ENCODE measurements at regions not wholly inside any gene's neighbourhood (a gene's known extent, or its start where the extent isn't known, plus 50 kb on each side); places are given as distances from the start of the nearest gene placed in this dataset.
A peak's percentile ranks its signal among the peaks of the same experiment; 100 is the strongest.
"Not testable (repeated sequence)": the region's sequence is repeated elsewhere in the genome, so short reads cannot be mapped to it uniquely, and the experiment has no call there.

DNA sequence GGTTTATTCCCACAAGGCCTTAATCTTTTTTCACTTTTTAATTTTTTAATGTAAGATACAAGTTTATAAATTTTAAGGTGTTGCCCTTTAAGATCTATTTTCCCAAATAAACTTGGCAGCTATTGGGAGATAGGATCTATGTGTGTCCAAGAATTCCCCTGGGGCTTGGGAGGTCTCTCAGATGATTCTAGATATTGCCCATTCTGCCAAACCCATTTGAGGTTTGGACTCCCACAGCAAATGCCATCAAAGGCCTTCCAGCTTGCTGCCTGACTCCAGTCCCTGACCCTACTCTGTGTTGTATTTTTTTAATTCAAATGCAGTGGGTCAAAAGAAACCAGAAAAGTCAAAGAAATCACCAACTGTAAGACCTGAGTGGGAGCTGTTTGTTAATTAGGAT is 120.0 kb upstream of the CHRDL1 start:
- H3K9me3 Mint-ChIP-seq (ENCODE audit: low read depth) = no peaks in the 10 kb centered on the region
- intact Hi-C loops (cut with DNase I, micrococcal nuclease) = loop anchor here in 1 of 2 experiments (10.0 kb wide), 1 partner anchor 59 kb away; no protein-coding TSS in a partner anchor
- no peak for ATAC-seq
- H3K36me3 Mint-ChIP-seq (ENCODE audit: low read depth) = no peaks in the 10 kb centered on the region
- H3K27me3 Mint-ChIP-seq = no peaks in the 10 kb centered on the region
- H3K27ac Mint-ChIP-seq = no peak overlapping the region
- POLR2A ChIA-PET = no interaction called here
- H3K4me1 Mint-ChIP-seq = no peaks in the 10 kb centered on the region
- CTCF ChIA-PET = no interaction called here
- DNase-seq = no peak
- H3K4me3 Mint-ChIP-seq = no peak overlapping the region

DNA sequence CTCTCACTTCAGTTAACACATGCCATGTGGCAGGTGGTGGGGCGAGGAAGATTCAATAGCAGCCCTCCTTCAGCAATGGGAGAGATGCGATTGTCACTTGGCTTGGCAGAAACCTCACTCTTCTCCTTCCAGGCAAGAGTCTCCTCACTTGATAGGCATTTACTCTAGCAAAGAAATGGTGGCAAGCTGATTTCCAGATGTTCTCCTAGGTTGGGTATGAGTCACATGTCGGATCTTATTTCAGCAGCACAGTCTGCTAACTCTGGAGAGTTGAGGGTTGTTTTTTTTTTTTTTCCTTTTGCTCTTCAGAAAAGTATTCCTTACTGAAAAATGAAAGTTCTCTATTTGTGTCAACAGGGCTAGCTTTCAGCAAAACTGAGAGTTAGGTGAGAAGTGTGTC is 119.5 kb upstream of the CHRDL1 start:
- intact Hi-C loops (cut with DNase I, micrococcal nuclease) = loop anchor here in 1 of 2 experiments (10.0 kb wide), 1 partner anchor 60 kb away; no protein-coding TSS in a partner anchor
- H3K9me3 Mint-ChIP-seq (ENCODE audit: low read depth) = no peaks in the 10 kb centered on the region

DNA sequence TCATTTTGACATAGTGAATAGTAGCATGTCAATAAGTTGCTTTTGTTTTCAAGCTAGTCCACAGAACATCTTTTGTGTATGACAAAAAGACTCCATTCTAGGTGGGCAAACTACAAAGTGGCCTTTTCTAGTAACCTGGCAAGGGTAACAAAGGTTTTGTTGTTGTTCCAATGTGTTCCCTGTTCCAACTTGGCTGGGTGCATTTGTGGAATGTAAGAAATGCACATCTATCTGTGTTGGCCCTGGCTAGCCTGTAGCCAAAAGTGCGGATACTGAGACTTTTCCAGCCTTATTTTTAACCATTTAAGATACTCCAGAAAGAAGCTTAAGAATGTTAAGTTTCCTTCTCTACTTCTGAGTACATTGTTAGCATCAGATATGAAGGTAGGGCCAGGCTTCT is 118.7 kb upstream of the CHRDL1 start:
- Mint-ChIP-seq H3K4me1 (no peaks in the 10 kb centered on the region), H3K27me3 (no peaks in the 10 kb centered on the region), H3K4me3 (no peak overlapping the region), H3K36me3 (ENCODE audit: low read depth) (no peaks in the 10 kb centered on the region), H3K9me3 (ENCODE audit: low read depth) (no peaks in the 10 kb centered on the region), H3K27ac (no peak overlapping the region)
- ATAC-seq (no peak), DNase-seq (no peak)
- POLR2A ChIA-PET = no interaction called here
- intact Hi-C loops (cut with DNase I, micrococcal nuclease) = loop anchor here in 1 of 2 experiments (10.0 kb wide), 1 partner anchor 61 kb away; no protein-coding TSS in a partner anchor
- CTCF ChIA-PET = no interaction called here

More for the DNA sequence above, 119.5 kb upstream of the CHRDL1 start:
- H3K36me3 Mint-ChIP-seq (ENCODE audit: low read depth) = no peaks in the 10 kb centered on the region
- H3K27ac Mint-ChIP-seq = no peak overlapping the region
- H3K27me3 Mint-ChIP-seq = no peaks in the 10 kb centered on the region
- ATAC-seq (no peak), DNase-seq (no peak)
- POLR2A ChIA-PET = no interaction called here
- H3K4me1 Mint-ChIP-seq = no peaks in the 10 kb centered on the region
- H3K4me3 Mint-ChIP-seq = no peak overlapping the region
- CTCF ChIA-PET = no interaction called here

DNA sequence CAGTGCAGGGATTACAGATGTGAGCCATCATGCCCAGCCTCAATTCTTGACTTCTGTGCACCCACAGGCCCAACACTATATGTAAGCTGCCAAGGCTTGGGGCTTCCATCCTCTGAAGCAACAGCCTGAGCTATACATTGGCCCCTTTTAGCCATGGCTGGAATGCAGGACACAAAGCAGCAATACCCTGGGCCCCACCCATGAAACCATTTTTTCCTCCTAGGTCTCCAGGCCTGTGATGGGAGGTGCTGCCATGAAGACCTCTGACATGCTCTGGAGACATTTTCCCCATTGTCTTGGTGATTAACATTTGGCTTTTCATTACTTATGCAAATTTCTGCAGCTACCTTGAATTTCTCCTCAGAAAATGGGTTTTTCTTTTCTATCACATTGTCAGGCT is 109.1 kb upstream of the CHRDL1 start:
- DNase-seq; CTCF ChIA-PET; POLR2A ChIA-PET; H3K4me3 Mint-ChIP-seq; H3K27ac Mint-ChIP-seq; intact Hi-C loops (cut with DNase I, micrococcal nuclease); ATAC-seq; H3K27me3 Mint-ChIP-seq; H3K36me3 Mint-ChIP-seq (ENCODE audit: low read depth); H3K9me3 Mint-ChIP-seq (ENCODE audit: low read depth); H3K4me1 Mint-ChIP-seq: not testable (repeated sequence)

DNA sequence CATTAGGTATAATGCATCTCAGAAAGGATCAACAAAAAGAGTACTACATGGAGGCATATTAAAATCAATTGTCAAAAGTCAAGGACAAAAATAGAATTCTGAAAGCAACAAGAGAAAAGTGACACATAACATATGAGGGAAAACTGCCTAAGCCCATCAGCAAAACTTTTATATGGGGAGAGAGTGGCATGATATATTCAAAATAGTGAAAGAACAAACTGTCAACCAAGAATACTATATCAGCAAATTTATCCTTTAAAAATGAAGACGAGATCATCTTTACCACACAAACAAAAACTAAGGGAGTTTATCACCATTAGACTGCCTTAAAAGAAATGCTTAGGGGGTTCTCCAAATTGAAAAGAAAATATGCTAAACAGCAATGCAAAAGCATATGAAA is 86.4 kb upstream of the CHRDL1 start:
- POLR2A ChIA-PET = no interaction called here

DNA sequence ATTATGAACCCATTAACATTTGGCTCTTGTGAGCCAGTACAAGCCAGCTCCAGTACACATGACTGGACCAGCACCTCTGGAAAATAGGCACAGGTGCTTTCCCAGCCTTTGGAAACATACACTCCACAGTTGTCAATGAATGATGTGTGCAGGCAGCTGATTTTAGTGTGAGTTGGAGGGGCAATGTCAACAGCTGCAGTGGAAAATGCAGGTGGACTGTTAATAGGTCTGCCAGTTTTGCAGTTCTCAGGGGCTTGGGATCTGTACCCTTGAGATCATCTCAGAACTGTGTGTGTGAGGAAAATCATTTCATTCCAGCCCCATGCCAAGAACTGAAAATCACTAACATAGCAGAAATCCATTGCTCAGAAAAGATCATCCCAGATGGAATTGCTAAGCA is 81.7 kb upstream of the CHRDL1 start:
- H3K27ac Mint-ChIP-seq = no peak overlapping the region
- H3K9me3 Mint-ChIP-seq (ENCODE audit: low read depth) = peaks cover 12% of the 10 kb centered on the region
- CTCF ChIA-PET = no interaction called here
- ATAC-seq (no peak), DNase-seq (no peak)
- intact Hi-C loops (cut with DNase I, micrococcal nuclease) = loop anchor here in 1 of 2 experiments (10.0 kb wide), 1 partner anchor 57 kb away; no protein-coding TSS in a partner anchor
- POLR2A ChIA-PET = no interaction called here
- H3K27me3 Mint-ChIP-seq = no peaks in the 10 kb centered on the region
- no peaks in the 10 kb centered on the region for H3K4me1 Mint-ChIP-seq
- no peaks in the 10 kb centered on the region for H3K36me3 Mint-ChIP-seq (ENCODE audit: low read depth)
- no peak overlapping the region for H3K4me3 Mint-ChIP-seq

More for the DNA sequence above, 86.4 kb upstream of the CHRDL1 start:
- CTCF ChIA-PET = no interaction called here
- Mint-ChIP-seq H3K9me3 (ENCODE audit: low read depth) (peaks cover 12% of the 10 kb centered on the region), H3K27ac (no peak overlapping the region), H3K4me3 (no peak overlapping the region), H3K36me3 (ENCODE audit: low read depth) (no peaks in the 10 kb centered on the region), H3K4me1 (no peaks in the 10 kb centered on the region), H3K27me3 (no peaks in the 10 kb centered on the region)
- intact Hi-C loops (cut with DNase I, micrococcal nuclease) = no loop called here
- ATAC-seq = no peak
- DNase-seq = no peak

DNA sequence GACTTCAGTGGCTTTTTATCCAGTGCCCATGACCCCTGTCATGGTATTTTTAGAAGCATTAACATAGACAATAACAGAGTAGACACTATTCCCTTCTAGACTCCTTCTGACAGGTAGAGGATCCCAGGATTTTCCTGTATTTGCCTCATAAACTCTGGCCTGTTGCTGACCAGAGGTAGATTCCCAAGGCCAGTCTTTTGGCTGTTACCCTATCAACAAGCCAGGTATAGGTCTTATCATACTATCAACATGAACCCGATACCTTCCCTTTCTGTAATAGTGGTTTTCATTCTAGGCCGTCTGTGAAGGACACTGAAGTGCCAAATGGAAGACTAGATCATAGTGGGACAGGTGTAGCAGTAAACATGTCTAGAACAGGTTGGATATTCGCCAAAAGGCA is 76.2 kb upstream of the CHRDL1 start:
- intact Hi-C loops (cut with DNase I, micrococcal nuclease) = loop anchor here in 1 of 2 experiments (10.0 kb wide), 1 partner anchor 63 kb away; no protein-coding TSS in a partner anchor
- ChIA-PET POLR2A (no interaction called here), CTCF (no interaction called here)
- no peaks in the 10 kb centered on the region for H3K36me3 Mint-ChIP-seq (ENCODE audit: low read depth)
- ATAC-seq (no peak), DNase-seq (no peak)
- H3K4me1 Mint-ChIP-seq = no peaks in the 10 kb centered on the region
- no peaks in the 10 kb centered on the region for H3K9me3 Mint-ChIP-seq (ENCODE audit: low read depth)
- no peak overlapping the region for H3K27ac Mint-ChIP-seq
- no peaks in the 10 kb centered on the region for H3K27me3 Mint-ChIP-seq
- H3K4me3 Mint-ChIP-seq = no peak overlapping the region

DNA sequence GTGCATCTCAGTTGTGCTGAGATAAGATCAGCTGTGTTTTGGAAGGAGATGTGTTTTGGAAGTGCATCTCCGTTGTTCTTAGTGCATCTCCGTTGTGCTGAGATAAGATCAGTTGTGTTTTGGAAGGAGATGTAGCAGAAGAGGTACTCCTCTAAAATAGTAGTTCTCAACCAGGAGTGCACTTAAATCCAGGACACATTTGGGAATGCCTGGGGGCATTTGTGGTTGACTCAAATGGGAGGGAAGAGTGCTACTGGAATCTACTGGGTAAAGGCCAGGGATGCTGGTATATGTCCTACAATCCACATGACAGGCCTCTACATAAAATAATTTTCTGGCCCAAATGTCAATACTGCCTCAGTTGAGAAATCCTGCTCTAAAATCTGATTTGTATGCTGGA is 70.8 kb upstream of the CHRDL1 start:
- Mint-ChIP-seq H3K4me3 (no peak overlapping the region), H3K27me3 (peaks cover 2% of the 10 kb centered on the region), H3K9me3 (ENCODE audit: low read depth) (no peaks in the 10 kb centered on the region), H3K36me3 (ENCODE audit: low read depth) (no peaks in the 10 kb centered on the region), H3K4me1 (no peaks in the 10 kb centered on the region), H3K27ac (no peak overlapping the region)
- ChIA-PET CTCF (interaction anchor here (1.1 kb wide), 1 partner anchor 63 kb away, joined by 5 read pairs; no protein-coding TSS in a partner anchor), POLR2A (no interaction called here)
- DNase-seq (no peak), ATAC-seq (no peak)
- intact Hi-C loops (cut with DNase I, micrococcal nuclease) = no loop called here

DNA sequence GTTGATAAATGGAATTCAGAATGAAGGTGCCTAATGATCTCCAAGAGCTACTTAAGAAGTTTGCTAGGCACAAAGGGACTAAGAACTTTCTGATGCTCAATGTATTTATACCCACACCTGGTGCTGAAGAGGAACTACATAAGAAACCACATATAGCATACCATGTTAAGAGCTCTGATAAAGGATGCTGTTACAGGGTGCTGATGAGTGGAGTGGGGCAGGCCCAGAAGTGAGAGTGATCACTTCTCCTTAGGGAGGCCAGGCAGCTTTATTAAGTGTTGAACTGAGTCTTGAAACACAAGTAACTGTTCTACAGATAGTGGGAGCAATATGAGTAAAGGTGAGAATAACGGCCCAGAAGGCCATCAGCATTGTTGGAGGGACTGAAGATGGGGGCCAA is 68.3 kb upstream of the CHRDL1 start:
- no peak overlapping the region for H3K4me3 Mint-ChIP-seq
- no peaks in the 10 kb centered on the region for H3K36me3 Mint-ChIP-seq (ENCODE audit: low read depth)
- H3K4me1 Mint-ChIP-seq = no peaks in the 10 kb centered on the region
- intact Hi-C loops (cut with DNase I, micrococcal nuclease) = no loop called here
- no peak for ATAC-seq
- no peaks in the 10 kb centered on the region for H3K9me3 Mint-ChIP-seq (ENCODE audit: low read depth)
- ChIA-PET POLR2A (no interaction called here), CTCF (no interaction called here)
- peaks cover 3% of the 10 kb centered on the region for H3K27me3 Mint-ChIP-seq
- DNase-seq = no peak
- H3K27ac Mint-ChIP-seq = no peak overlapping the region

DNA sequence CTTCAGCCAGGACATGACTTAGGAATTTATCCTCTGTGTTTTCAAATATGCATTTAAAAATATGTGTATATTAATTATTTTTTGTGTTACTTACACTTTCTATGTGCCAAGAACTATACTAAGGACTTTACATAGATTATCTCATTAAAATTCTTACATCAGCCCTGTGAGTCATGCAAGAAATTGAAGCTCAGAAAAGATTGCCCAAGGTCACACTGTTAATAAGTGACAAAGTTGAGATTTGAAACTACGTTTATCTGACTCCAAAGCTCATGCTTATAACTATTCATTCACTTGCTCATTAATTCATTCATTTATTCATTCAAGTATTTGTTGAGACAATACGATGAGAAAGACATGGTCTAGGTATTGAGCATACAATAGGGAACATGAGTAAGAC is 62.9 kb upstream of the CHRDL1 start:
- H3K27me3 Mint-ChIP-seq = peaks cover 6% of the 10 kb centered on the region
- CTCF ChIA-PET = no interaction called here

DNA sequence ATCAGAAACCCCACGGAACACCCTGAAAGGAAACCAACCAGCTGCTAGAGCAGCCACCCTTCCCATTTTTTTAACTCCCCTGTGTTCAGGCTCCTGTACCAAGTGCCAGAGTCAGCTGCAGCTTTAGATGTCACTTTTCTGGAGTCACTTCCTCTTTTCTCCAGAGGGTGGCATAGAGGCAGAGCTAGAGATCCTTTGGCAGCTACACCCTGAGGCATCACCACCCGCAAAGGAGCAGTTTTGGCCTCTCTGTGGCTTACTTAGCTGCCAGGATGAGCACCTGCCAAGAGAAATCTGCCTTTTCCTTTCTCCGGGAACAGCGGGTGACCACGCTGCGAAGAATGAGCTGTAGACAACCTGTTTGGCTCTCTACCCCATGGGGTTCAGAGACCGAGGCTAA is 58.0 kb upstream of the CHRDL1 start:
- intact Hi-C loops (cut with DNase I, micrococcal nuclease) = loop anchor here (2.0 to 10.0 kb wide), 3 partner anchors 241 to 591 kb away; partner anchors contain the start of gene PAK3 (in 1 of the 2)
- Mint-ChIP-seq H3K9me3 (ENCODE audit: low read depth) (no peaks in the 10 kb centered on the region), H3K27ac (no peak overlapping the region), H3K27me3 (peaks cover 3% of the 10 kb centered on the region), H3K4me3 (no peak overlapping the region), H3K4me1 (no peaks in the 10 kb centered on the region), H3K36me3 (ENCODE audit: low read depth) (no peaks in the 10 kb centered on the region)
- ChIA-PET CTCF (interaction anchor here (1.0 to 1.5 kb wide), 3 partner anchors 17 to 707 kb away, joined by 3 to 8 read pairs (median 7); no protein-coding TSS in a partner anchor), POLR2A (no interaction called here)
- ATAC-seq = no peak
- no peak for DNase-seq

More for the DNA sequence above, 62.9 kb upstream of the CHRDL1 start:
- POLR2A ChIA-PET = no interaction called here
- H3K4me1 Mint-ChIP-seq = no peaks in the 10 kb centered on the region
- H3K36me3 Mint-ChIP-seq (ENCODE audit: low read depth) = no peaks in the 10 kb centered on the region
- DNase-seq (no peak), ATAC-seq (no peak)
- H3K27ac Mint-ChIP-seq = no peak overlapping the region
- no peaks in the 10 kb centered on the region for H3K9me3 Mint-ChIP-seq (ENCODE audit: low read depth)
- intact Hi-C loops (cut with DNase I, micrococcal nuclease) = loop anchor here (10.0 kb wide), 2 partner anchors 236 to 586 kb away; partner anchors contain the start of gene PAK3 (in 1 of the 2)
- no peak overlapping the region for H3K4me3 Mint-ChIP-seq

DNA sequence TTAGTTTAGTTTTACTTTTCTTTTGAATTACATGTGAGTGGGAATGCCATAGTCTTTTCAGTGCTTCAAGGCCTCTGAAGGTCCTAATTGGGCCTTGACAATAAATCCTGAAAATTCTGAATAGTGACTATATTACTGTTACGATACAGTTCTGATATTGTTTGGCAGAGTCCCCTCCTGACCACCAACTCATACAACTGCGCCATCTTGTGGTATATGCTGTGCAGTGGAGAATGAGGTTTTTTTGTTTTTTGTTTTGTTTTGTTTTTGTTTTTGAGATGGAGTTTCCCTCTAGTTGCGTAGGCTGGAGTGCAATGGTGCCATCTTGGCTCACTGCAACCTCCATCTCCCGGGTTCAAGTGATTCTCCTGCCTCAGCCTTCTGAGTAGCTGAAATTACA is 56.6 kb upstream of the CHRDL1 start:
- intact Hi-C loops (cut with DNase I, micrococcal nuclease) = loop anchor here (2.0 to 10.0 kb wide), 3 partner anchors 243 to 593 kb away; partner anchors contain the start of gene PAK3 (in 1 of the 2)
- peak; percentile 10 for DNase-seq
- POLR2A ChIA-PET = no interaction called here

More for the DNA sequence above, 56.6 kb upstream of the CHRDL1 start:
- no peak overlapping the region for H3K27ac Mint-ChIP-seq
- CTCF ChIA-PET = no interaction called here
- no peaks in the 10 kb centered on the region for H3K4me1 Mint-ChIP-seq
- H3K4me3 Mint-ChIP-seq = no peak overlapping the region
- H3K36me3 Mint-ChIP-seq (ENCODE audit: low read depth) = no peaks in the 10 kb centered on the region
- H3K27me3 Mint-ChIP-seq = peaks cover 4% of the 10 kb centered on the region
- no peak for ATAC-seq
- no peaks in the 10 kb centered on the region for H3K9me3 Mint-ChIP-seq (ENCODE audit: low read depth)

Measured in activated CD4-positive, alpha-beta T cell treated with anti-CD3 and anti-CD28 coated beads for 36 hours (primary cell).